ENCODE measurements at regions not wholly inside any gene's neighbourhood (a gene's known extent, or its start where the extent isn't known, plus 50 kb on each side); places are given as distances from the start of the nearest gene placed in this dataset.

DNA sequence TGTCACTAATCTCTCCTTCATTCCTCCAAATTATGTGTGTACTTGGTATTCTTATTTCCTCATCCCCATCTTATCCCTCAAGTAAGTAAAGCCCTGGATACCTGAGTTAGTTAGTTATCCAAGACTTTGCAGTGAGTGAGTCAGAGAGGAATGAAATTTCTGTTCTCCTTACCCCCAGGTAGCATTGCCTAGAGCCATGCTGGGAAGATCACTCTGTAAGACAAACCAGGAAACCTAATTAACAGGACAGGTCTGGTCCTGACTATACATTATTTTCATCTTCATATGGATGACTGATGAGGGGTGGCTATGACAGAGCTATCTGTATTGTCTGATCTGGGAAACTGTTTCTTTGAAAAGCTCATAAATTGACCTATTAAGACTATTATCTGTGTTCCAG is 55.0 kb upstream of the ITGA6 start:
- DNase-seq, result no peak

DNA sequence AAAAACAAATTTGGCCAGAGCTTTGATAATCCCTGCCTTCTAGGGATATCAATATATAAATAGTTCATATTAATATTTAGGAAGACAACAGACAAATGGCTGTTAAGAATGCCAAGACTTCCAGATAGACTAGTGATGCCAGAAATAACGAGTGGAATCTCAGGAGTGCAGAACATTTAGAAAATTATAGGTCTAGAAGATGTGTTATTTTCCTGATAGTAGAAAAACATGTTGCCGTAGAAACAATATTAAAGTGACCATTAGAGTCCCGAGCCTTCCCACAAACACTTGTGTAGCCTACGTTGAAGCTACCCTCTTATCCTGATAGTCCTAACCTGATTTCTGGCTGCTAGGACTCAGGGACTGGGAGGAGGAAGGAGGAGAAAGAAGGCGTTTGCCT is 54.3 kb upstream of the ITGA6 start:
- DNase-seq, result no peak

DNA sequence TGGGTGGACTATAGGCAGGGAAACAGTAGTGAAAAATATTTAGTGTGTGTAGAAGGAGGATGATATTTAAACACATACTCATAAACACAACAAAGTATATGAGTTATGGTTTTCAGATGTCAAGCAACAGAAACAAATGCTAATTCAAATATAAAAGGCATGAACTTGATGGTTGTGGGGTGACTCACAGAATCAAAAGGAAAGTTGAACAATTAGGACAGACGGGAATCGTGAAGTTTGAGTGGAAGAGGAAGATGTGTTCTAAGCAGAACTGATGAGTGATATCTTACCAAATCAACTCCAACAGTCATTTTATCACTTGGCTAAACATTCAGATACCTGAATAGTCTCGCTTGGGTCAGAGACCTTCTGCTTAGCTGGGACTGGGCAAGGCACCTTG is 53.6 kb upstream of the ITGA6 start:
- DNase-seq, result no peak

DNA sequence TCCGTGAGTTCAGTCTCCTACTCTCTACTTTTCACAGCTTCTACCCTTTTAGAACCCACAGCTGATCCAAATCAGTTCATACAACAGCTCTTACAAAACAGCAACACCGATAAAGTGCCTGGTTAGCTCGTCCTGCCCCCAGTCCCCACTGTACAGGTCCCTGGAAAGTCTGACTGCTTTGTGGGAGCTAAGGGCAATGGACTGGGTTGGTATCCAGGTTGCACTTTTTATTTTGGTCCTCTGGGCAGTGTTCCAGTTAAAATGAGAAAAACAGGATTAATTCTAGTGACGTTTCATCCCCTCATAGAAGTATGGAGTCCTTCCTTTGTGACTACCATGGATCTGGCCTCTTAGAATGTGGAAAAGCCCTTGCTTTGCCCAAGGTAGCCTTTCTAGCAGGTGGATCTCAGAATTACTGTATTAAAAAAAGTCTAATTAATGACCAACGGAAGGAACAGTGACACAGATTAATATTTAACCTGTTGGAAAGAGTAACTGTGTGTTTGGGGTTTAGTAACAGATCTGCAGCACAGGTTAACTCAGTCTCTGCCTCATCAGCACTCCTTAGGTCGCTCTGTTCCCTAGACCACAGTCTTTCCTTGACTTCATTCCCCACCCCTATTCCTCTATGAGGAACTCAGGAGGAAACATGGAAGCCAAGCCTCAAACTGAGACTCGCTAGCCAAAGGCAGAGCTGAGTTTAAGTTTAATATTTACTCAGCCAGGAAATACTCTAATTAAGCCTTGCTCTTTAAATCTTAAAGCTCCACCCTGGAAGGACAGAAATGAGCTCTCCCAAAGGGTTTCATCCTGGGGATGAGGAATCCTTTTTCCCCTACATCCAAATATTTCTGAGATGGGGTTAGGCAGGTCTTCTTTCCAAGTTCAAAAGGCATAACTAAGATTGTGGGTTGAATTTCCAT is 52.8 kb upstream of the ITGA6 start:
- no peak for DNase-seq

DNA sequence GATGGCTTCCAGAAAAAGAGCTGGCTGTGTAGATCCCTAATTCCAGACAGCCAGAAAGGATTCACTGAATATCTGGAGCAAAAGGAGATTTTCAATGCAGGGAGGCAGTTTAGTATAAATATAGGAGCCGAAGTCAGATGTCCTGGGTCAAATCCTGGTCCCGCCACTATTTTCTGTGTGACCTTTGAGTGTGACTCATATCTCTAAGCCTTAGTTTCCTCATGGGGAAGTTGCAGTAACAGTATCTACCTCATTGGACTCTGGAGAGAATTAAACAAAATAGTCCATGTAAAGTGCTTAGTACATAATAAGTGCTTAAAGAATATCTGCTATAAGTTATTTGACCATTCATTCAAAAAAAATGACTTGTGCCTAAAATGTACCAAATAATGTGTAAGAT is 52.1 kb upstream of the ITGA6 start:
- DNase-seq, result no peak

DNA sequence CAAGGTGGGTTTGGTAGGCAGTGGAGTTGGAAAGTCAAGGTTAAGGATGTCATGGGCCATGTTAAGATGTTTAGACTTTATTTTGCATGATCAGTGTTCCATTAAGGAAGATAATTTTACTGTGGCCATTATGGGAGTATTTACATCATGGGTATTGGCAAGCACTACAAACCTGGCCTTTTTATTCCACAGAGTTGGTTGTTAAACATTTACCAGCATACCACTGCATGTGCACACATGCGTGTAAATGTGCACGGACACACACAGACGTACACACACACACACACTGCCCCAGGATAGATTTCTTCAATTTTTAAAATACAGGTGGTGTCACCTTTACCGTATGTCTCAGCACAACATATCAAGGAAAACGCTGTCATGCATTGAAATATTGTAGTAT is 51.4 kb upstream of the ITGA6 start:
- no peak for DNase-seq

DNA sequence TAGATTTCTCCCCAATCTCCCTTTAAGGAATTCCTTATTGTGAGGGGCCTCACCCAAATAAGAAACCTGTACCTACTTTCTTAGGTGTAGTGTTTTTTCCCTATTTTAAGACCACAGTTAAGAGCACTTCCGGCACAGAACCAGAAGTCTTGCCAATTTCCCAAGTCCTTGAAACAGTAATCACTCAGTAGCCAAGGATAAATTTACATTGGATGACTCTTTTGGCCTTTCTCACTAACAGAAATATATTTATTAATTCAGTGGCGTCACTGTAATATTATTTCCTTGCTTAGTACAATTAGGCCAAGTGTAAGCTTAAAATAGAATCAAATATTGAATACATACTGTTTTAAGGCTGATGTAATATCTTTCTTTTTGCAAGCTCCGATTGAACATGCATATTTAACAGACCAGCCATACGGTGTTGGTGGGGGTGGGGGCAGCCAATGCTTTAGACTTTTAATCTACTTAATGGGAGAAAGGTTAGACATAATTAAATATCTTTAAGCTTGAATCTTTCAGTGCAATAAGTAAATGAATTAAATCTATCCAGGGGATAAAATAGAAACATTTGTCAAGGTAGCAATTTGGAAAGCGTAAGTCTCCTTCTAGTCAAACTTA is 50.8 kb upstream of the ITGA6 start:
- DNase-seq, result no peak

DNA sequence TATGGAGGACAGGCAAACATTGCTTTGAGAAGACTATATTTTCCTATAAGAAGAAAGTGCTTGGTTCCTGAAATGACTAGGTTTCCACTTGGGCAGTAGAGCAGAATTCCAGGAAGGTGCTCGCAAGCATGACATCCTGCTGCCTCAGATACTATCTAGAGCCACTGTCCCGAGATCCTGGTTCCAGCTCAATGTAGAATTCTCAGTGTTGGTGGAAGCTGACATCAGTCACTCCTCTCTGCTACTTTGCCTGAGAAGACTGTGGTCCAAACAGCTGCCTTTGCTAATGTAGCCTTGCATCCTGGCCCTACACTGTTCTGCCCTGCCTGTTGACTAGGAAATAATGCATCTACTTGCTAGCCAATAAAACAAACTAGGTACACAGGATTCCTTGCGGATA is 50.0 kb upstream of the ITGA6 start:
- no peak for DNase-seq
